K562 (cell line): ENCODE measurements at regions not wholly inside any gene's neighbourhood (a gene's known extent, or its start where the extent isn't known, plus 50 kb on each side); places are given as distances from the start of the nearest gene placed in this dataset.

Source experiments
- ATAC-seq: fragments of 200-7000 bp; cut with Tn5 transposase; 3 replicates; pipeline ENCODE4 v1.9.1; 2020; ENCODE audit warnings: moderate library complexity
- BruUV-seq: library from RNA; stranded (reverse); fragments of 400-500 nt; replicated peaks from 2 replicates; lab custom pipeline; 2021; lab: Mats Ljungman, UMichigan
- CTCF ChIA-PET: fragments of 300-600 bp; formaldehyde crosslinking; extraction: SDS; loops from one replicate; lab custom pipeline; 2021; ENCODE audit warnings: low intra/inter-chr PET ratio; lab: Yijun Ruan, JAX
- POLR2A ChIA-PET: fragments of 300-600, 350-650 bp; sonication (Branson Sonifier 250); formaldehyde crosslinking; extraction: SDS; loops from one replicate; lab custom pipeline; 2021; ENCODE audit warnings: antibody characterized with exemption, inconsistent platforms; lab: Yijun Ruan, JAX
- DNase-seq, 4 experiments: peaks; one replicate each; pipeline versions ENCODE4 v3.0.0 to v3.0.0-alpha.2; 2011 to 2018; ENCODE audit warnings: low spot score in 3 of 4, mixed read lengths in 3 of 4; ENCODE audit errors: extremely low read depth in 1 of 4
- FAIRE-seq: peaks from 2 replicates; lab custom pipeline; 2011; peaks lifted over from hg19 to GRCh38; lab: Jason Lieb, UNC
- H2AFZ ChIP-seq: 2 replicates; pipeline ENCODE4 v1.6.0; 2011; ENCODE audit warnings: low read depth, low read length, control low read depth, inconsistent platforms
- H3K27ac ChIP-seq: fragments of 200-600 bp; 3 replicates; pipeline ENCODE4 v1.8.0; 2011; ENCODE audit warnings: low read depth, mild to moderate bottlenecking, control low read depth, inconsistent platforms, low read length, moderate library complexity, mixed read lengths; ENCODE audit errors: extremely low read depth
- H3K27me3 ChIP-seq, 2 experiments: fragments of 300-600 bp in 1 of 2; 2 replicates in 1 of 2; 3 replicates in 1 of 2; pipeline versions ENCODE4 v1.6.0 to v1.8.0; 2011; ENCODE audit warnings: inconsistent platforms in 2 of 2, low read length in 2 of 2, mild to moderate bottlenecking in 1 of 2, mixed read lengths in 1 of 2, moderate library complexity in 1 of 2; ENCODE audit not compliant: control insufficient read depth in 2 of 2, insufficient read depth in 2 of 2
- H3K36me3 ChIP-seq: fragments of 300-600 bp; 3 replicates; pipeline ENCODE4 v1.8.0; 2011; ENCODE audit warnings: mild to moderate bottlenecking, low read length, inconsistent platforms; ENCODE audit not compliant: control insufficient read depth, insufficient read depth
- H3K4me1 ChIP-seq, 2 experiments: fragments of 200-600 bp in 1 of 2; replicated peaks in 1 of 2; 2 replicates in 1 of 2; 3 replicates in 1 of 2; pipeline versions ENCODE4 v1.5.1 to v1.8.0; 2011; ENCODE audit warnings: inconsistent platforms in 2 of 2, low read length in 2 of 2, mild to moderate bottlenecking in 1 of 2, mixed read lengths in 1 of 2, moderate library complexity in 1 of 2; ENCODE audit not compliant: control insufficient read depth in 2 of 2, insufficient read depth in 2 of 2
- H3K4me2 ChIP-seq: 2 replicates; pipeline ENCODE4 v1.6.1; 2011; ENCODE audit warnings: low read length, control low read depth, inconsistent platforms, mixed read lengths; ENCODE audit not compliant: insufficient read depth
- H3K4me3 ChIP-seq: fragments of 200-600 bp; sonication (generic), shearing (Covaris generic); 2 replicates; pipeline ENCODE4 v1.5.1; 2016; ENCODE audit warnings: control low read depth, inconsistent platforms
- H3K79me2 ChIP-seq: fragments of 200-600 bp; 3 replicates; pipeline ENCODE4 v1.8.0; 2011; ENCODE audit warnings: low read length, inconsistent platforms; ENCODE audit not compliant: control insufficient read depth, insufficient read depth
- H3K9ac ChIP-seq, 2 experiments: 2 replicates each; pipeline versions ENCODE4 v1.6.0 to v1.6.1; 2011; ENCODE audit warnings: low read depth in 2 of 2, low read length in 2 of 2, control low read depth in 1 of 2, inconsistent platforms in 1 of 2, mild to moderate bottlenecking in 1 of 2, mixed read lengths in 1 of 2; ENCODE audit not compliant: insufficient read depth in 1 of 2
- H3K9me1 ChIP-seq: one replicate; pipeline ENCODE4 v1.6.0; 2011; ENCODE audit warnings: inconsistent platforms, mild to moderate bottlenecking, low read length, moderate library complexity; ENCODE audit not compliant: control insufficient read depth, insufficient read depth
- H3K9me3 ChIP-seq: replicated peaks from 2 replicates; pipeline ENCODE4 v1.5.1; 2011; ENCODE audit warnings: low read depth, low read length, inconsistent platforms; ENCODE audit not compliant: control insufficient read depth, insufficient read depth
- H4K20me1 ChIP-seq: replicated peaks from 2 replicates; pipeline ENCODE4 v1.6.1; 2011; ENCODE audit warnings: low read length, inconsistent platforms, mixed read lengths; ENCODE audit not compliant: control insufficient read depth, insufficient read depth
- BMI1 ChIP-seq: fragments of 150-350 bp; IDR thresholded peaks from 2 replicates; pipeline ENCODE4 v1.6.1; 2014; ENCODE audit warnings: low read length
- HDGF ChIP-seq: fragments of 450-650 bp; IDR thresholded peaks from 2 replicates; pipeline ENCODE4 v1.6.1; 2016
- ID3 ChIP-seq, 2 experiments: fragments of 250-450 bp in 1 of 2; fragments of 450-650 bp in 1 of 2; sonication (Bioruptor Pico) in 1 of 2; IDR thresholded peaks; 2 replicates each; pipeline versions ENCODE4 v1.6.1 to v1.8.0; 2016 to 2021; ENCODE audit warnings: mild to moderate bottlenecking in 2 of 2, moderate library complexity in 2 of 2, missing compliant biosample characterization in 1 of 2, missing genetic modification characterization in 1 of 2
- KDM4B ChIP-seq, 2 experiments: fragments of 450-650 bp in 1 of 2; sonication (generic) in 1 of 2; IDR thresholded peaks; 2 replicates each; pipeline ENCODE4 v1.6.1; 2016 to 2017; ENCODE audit warnings: borderline replicate concordance in 2 of 2, antibody characterized with exemption in 1 of 2, low read depth in 1 of 2, mild to moderate bottlenecking in 1 of 2
- RCOR1 ChIP-seq, 2 experiments: IDR thresholded peaks; 2 replicates each; pipeline ENCODE4 v1.6.1; 2012; ENCODE audit warnings: low read depth in 2 of 2, low read length in 2 of 2, borderline replicate concordance in 1 of 2, improper control_type of control experiment in 1 of 2
- TSC22D4 ChIP-seq: fragments of 450-650 bp; IDR thresholded peaks from 2 replicates; pipeline ENCODE4 v1.6.1; 2016; ENCODE audit warnings: missing genetic modification characterization, missing biosample characterization, control low read depth
- ZC3H8 ChIP-seq: fragments of 450-650 bp; IDR thresholded peaks from 2 replicates; pipeline ENCODE4 v1.6.1; 2017
- ZNF253 ChIP-seq: fragments of 250-450 bp; sonication (Bioruptor Pico); conservative IDR thresholded peaks from 2 replicates; pipeline ENCODE4 v1.6.1; 2021; ENCODE audit warnings: mild to moderate bottlenecking
- WGBS: fragments of 100-300 bp; shearing (Covaris generic); methylation state at CpG from one replicate; pipeline ENCODE4 v1.1.6; 2016; ENCODE audit warnings: low coverage, mixed read lengths; ENCODE audit not compliant: insufficient coverage; ENCODE audit errors: missing lambda C conversion rate; 5-methylcytosine and 5-hydroxymethylcytosine counted together
- in situ Hi-C: fragments of 300-500 bp; cut with MboI; formaldehyde crosslinking; loops from 4 replicates; pipeline ENCODE4 v1.15.0; 2018; ENCODE audit warnings: inconsistent platforms, mixed read lengths
- intact Hi-C: fragments of 100-400 bp; cut with micrococcal nuclease; formaldehyde crosslinking; loops from 2 replicates; pipeline ENCODE4 v1.14.2; 2022

- Histone ChIP-seq H3K9me3 (no peaks in the 10 kb centered on the region), H3K4me3 (no peak overlapping the region), H3K4me2 (no peak overlapping the region), H3K36me3 (no peaks in the 10 kb centered on the region), H3K9ac (no peak overlapping the region), H3K79me2 (no peaks in the 10 kb centered on the region), H3K9me1 (no peaks in the 10 kb centered on the region), H4K20me1 (no peaks in the 10 kb centered on the region), H3K27ac (no peak overlapping the region), H2AFZ (no peak overlapping the region), H3K4me1 (no peaks in the 10 kb centered on the region), H3K27me3 (peaks cover 0 to 17% of the 10 kb centered on the region in 2 experiments; a peak in 2 of 5 replicates)
- TF ChIP-seq ID3 (CRISPR knock-in tag; IDR thresholded peaks at IDR 0.05), result no peak
- TF ChIP-seq ID3 (tag; IDR thresholded peaks at IDR 0.05), result no peak
- TF ChIP-seq RCOR1 (IDR thresholded peaks at IDR 0.05; ENCODE audit: borderline replicate concordance in 1 of 2, low read depth in 2 of 2, low read length in 2 of 2), result no peak
- TF ChIP-seq BMI1, result no peak
- TF ChIP-seq ZC3H8, result no peak
- no peak for TF ChIP-seq HDGF
- no peak for TF ChIP-seq TSC22D4 (tag)
- no peak for TF ChIP-seq KDM4B (IDR thresholded peaks at IDR 0.05; ENCODE audit: borderline replicate concordance in 2 of 2, low read depth in 1 of 2)
- no peak for TF ChIP-seq ZNF253
- 0% methylated on average over 1 of the region's 7 CpGs for WGBS
- ATAC-seq, result no peak
- ChIA-PET POLR2A (no interaction called here), CTCF (no interaction called here)
- in situ Hi-C loops (no loop called here), intact Hi-C loops (no loop called here)
- BruUV-seq, result no TSS peak
- DNase-seq, result no peak
- no peak for FAIRE-seq
These were observed 1448.4 kb downstream of the TBC1D22A start for GRCh38 chr22:48210812-48211211.
